H54 (cell line): ENCODE measurements at regions not wholly inside any gene's neighbourhood (a gene's known extent, or its start where the extent isn't known, plus 50 kb on each side); places are given as distances from the start of the nearest gene placed in this dataset.

ENCODE experiments used
- DNase-seq: peaks from one replicate; pipeline ENCODE4 v3.0.0; 2011; ENCODE audit warnings: low spot score, mixed read lengths; ENCODE audit not compliant: insufficient read length
- FAIRE-seq: peaks from 3 replicates; lab custom pipeline; 2011; peaks lifted over from hg19 to GRCh38; lab: Jason Lieb, UNC
- POLR2A ChIP-seq: IDR thresholded peaks from 2 replicates; pipeline ENCODE4 v1.6.1; 2011; ENCODE audit warnings: low read depth, mild to moderate bottlenecking, low read length

DNA sequence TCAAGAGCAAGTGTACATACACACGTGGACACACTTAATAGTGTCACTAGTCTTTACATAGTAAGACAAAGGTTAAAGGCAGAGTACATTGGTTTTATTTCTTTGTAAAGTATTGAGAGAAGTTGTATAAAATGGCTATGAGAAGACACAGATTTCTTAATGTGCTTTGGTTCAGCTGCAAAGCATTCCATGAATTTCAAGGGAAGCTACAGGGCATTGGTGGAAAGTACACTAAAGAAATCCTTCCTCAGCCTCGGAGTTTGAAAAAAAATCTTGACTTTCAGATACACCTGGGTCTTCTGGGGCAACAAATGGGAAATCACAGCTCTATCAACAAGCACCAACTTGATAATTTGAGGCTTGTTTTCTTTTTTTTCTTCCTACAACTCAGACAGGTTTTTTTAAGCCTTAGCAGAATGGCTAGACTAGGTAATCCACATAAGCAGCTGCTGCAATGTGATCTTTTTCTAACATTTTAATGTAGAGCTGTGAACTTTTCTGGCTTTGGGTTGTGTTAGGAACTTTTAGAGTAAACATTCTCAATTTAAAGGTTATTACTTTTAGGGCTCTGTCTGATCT is 140.4 kb upstream of the FST start:
- TF ChIP-seq POLR2A: no peak
- FAIRE-seq (no peak), DNase-seq (no peak)

DNA sequence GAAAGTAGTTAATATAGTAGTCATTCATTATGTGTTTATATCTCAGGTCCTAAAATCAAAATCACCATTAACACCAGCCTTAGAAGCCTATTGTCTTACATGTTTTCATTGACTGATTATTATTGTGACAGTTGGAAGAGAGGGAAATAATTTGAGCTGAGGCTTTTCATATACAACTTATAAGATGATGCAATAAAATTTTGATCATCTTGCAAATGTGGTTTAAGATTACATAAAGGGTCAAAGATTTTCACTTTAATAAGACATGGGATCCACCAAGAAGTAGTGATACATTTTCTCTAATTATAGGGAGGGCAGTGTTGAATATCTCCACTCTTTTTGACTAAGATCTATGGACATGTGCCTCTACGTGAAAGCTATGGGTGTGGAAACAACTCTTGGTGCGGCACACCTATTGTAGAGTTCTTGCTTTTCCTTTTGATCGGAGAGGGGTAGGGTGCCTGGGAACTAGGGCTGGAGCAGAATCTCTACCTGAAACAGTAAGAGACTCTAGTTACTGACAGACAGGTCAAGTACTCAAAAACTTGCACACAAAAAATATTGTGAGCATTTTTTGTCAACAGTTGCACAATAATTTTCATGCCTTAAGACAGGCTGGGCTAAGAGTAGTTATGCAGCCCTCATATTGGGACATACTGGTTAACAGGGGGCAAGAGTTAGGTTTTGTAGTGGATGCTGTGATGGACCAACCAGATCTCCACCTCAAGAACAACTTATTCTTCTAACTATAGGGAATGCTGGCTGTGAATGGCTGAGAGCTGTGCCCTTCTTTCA is 139.3 kb upstream of the FST start:
- FAIRE-seq (no peak), DNase-seq (no peak)
- no peak for TF ChIP-seq POLR2A

GRCh38 chr5:53342236-53342635 is 138.2 kb upstream of the FST start:
- FAIRE-seq (no peak), DNase-seq (no peak)
- no peak for TF ChIP-seq POLR2A

- DNase-seq (peak; percentile 47), FAIRE-seq (peak; percentile 86)
- TF ChIP-seq POLR2A: no peak
These were observed 137.2 kb upstream of the FST start for GRCh38 chr5:53343187-53343586.

DNA sequence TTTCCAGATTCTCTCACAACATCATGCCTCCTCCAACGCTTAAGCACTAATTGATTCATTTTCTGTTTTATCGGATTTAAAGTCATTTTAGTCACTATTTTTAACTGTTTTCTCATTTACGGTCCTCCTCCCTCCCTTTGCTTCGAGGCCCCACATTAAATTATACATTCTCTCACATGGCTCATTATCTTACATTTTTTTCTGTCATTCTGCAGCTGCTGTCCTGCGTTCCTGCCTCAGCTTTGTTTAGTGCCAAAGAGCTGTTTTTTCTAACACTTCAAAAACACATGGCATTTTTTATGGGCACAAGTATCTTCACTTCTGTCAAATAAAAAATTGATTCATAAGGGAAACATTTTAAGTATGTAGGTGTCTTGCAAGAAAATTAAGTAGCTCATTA is 130.1 kb upstream of the FST start:
- FAIRE-seq: no peak
- TF ChIP-seq POLR2A: no peak

GRCh38 chr5:53350991-53351770 is 129.2 kb upstream of the FST start:
- TF ChIP-seq POLR2A: no peak
- no peak for DNase-seq
- FAIRE-seq: no peak

More for the DNA sequence above, 130.1 kb upstream of the FST start:
- DNase-seq: no peak

DNA sequence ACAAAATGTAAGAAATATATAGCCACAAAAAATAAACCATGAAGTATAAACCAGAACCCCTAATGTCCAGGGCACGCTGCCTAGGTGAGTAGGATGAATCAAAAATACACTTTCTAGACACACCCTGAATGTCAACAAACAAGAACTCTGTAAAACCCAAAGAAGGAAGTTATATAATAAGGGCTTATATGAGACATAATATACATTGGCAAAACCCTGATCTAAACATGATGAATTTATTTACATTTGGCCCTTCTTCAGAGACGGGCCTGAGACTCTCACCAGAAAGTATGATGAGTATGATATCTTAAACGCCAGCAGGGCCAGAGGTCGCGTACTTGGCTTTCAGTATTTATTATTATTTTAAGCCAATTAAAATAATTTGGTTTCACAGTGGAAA is 125.1 kb upstream of the FST start:
- FAIRE-seq (no peak), DNase-seq (no peak)
- no peak for TF ChIP-seq POLR2A

- no peak for DNase-seq
- TF ChIP-seq POLR2A: no peak
- FAIRE-seq: no peak
These were observed 124.5 kb upstream of the FST start for GRCh38 chr5:53355931-53356330.

DNA sequence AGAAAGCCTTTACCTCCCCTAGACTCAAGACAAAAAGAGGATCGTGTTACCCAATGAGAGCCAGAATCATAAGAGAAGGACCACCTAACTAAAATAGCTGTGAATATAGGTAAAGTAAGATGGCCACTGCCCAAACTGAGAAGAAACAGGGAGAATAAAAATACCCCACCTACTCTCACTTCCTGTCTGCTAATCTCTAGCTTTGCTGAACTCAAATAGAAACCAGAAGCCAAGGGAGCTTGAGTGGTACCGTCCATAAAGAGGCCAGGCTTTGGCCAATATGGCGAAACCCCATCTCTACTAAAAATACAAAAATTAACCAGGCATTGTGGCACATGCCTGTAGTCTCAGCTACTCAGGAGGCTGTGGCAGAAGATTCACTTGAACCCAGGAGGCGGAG is 123.0 kb upstream of the FST start:
- no peak for TF ChIP-seq POLR2A

GRCh38 chr5:53358794-53359193 is 121.6 kb upstream of the FST start:
- no peak for TF ChIP-seq POLR2A
- DNase-seq (no peak), FAIRE-seq (no peak)

More for the DNA sequence above, 123.0 kb upstream of the FST start:
- DNase-seq (no peak), FAIRE-seq (no peak)

DNA sequence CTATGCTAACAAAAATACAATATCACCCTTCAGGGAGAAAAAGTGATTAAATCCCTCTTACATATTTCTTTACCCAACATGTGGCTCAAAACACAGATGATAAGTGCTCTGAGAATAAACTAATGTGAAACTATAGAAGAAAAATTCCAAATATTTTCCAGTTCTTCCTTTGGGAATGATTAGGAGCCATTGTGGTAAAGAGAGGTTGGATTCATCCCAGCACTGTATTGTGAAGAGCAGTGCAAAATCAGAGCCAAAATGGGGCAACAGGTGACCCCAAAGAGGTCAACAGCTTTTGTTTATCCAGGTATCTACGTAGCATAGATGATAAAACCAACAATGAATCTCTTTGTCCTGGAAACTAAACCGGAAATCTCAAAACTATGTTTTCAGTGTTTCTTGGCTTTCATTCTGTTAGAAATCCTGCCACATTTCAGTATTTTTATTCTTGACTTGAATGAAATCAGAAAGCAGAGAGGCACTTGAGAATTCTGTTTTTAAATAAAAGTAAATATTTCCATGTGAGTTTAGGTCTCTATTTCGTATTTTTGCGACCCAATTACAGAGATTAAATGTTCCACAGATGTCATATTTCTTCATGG is 120.4 kb upstream of the FST start:
- DNase-seq (no peak), FAIRE-seq (no peak)
- no peak for TF ChIP-seq POLR2A

- FAIRE-seq: peak; percentile 58
- peak; percentile 12 for DNase-seq
- no peak for TF ChIP-seq POLR2A
These were observed 119.6 kb upstream of the FST start for GRCh38 chr5:53360811-53361210.

- FAIRE-seq (no peak), DNase-seq (no peak)
- no peak for TF ChIP-seq POLR2A
These were observed 118.7 kb upstream of the FST start for GRCh38 chr5:53361708-53362107.

DNA sequence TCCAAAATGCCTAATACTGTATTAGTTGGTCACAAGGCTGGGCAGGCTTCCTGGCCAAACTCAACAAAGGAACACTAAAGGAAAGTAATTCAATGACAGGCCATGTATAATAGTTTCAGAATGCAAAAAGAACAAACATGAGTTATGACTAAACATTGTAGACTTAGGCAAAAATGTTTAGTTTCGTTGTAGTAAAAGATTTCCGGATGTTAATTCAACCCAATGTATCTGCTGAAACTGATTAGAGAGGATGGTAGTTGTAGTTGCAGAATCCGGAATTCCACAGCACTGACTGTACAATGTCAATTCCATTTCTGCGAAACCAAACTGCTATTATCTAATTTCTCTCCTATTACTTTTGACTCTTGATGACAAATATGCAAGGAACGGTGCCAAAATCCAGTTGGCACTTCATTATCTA is 117.9 kb upstream of the FST start:
- FAIRE-seq: peak; percentile 94
- DNase-seq: peak; percentile 12
- TF ChIP-seq POLR2A: no peak
